ENCODE measurements at regions not wholly inside any gene's neighbourhood (a gene's known extent, or its start where the extent isn't known, plus 50 kb on each side); places are given as distances from the start of the nearest gene placed in this dataset.
A peak's percentile ranks its signal among the peaks of the same experiment; 100 is the strongest.
"Not testable (repeated sequence)": the region's sequence is repeated elsewhere in the genome, so short reads cannot be mapped to it uniquely, and the experiment has no call there.

- H3K4me1 Mint-ChIP-seq; DNase-seq; H3K4me3 Mint-ChIP-seq; ATAC-seq (ENCODE audit: low read depth); H3K9me3 Mint-ChIP-seq; POLR2A ChIA-PET; H3K27ac Mint-ChIP-seq; H3K36me3 Mint-ChIP-seq; H3K27me3 Mint-ChIP-seq: not testable (repeated sequence)
Measured at GRCh38 chr17:15847447-15848229, 97.3 kb upstream of the ADORA2B start.

- H3K9me3 Mint-ChIP-seq, H3K36me3 Mint-ChIP-seq, POLR2A ChIA-PET, H3K27me3 Mint-ChIP-seq, H3K4me1 Mint-ChIP-seq, H3K4me3 Mint-ChIP-seq: not testable (repeated sequence)
- peak overlapping the region; percentile 69 for H3K27ac Mint-ChIP-seq
- ATAC-seq (ENCODE audit: low read depth) (peak; percentile 98), DNase-seq (peak; percentile 59)
Measured at GRCh38 chr17:15849054-15849453, 95.9 kb upstream of the ADORA2B start.

- ATAC-seq (ENCODE audit: low read depth); H3K4me1 Mint-ChIP-seq; H3K9me3 Mint-ChIP-seq; H3K27ac Mint-ChIP-seq; POLR2A ChIA-PET; DNase-seq; H3K4me3 Mint-ChIP-seq; H3K27me3 Mint-ChIP-seq; H3K36me3 Mint-ChIP-seq: not testable (repeated sequence)
Measured at GRCh38 chr17:15850071-15850470, 94.9 kb upstream of the ADORA2B start.

GRCh38 chr17:15850687-15851086, 94.2 kb upstream of the ADORA2B start:
- DNase-seq; H3K27ac Mint-ChIP-seq; H3K4me3 Mint-ChIP-seq; H3K36me3 Mint-ChIP-seq; H3K4me1 Mint-ChIP-seq; POLR2A ChIA-PET; H3K9me3 Mint-ChIP-seq; ATAC-seq (ENCODE audit: low read depth); H3K27me3 Mint-ChIP-seq: not testable (repeated sequence)

- POLR2A ChIA-PET = not testable (repeated sequence)
Measured at GRCh38 chr17:15852863-15853262, 92.1 kb upstream of the ADORA2B start.

GRCh38 chr17:15856191-15856590, 88.7 kb upstream of the ADORA2B start:
- DNase-seq; ATAC-seq (ENCODE audit: low read depth); H3K27me3 Mint-ChIP-seq; H3K27ac Mint-ChIP-seq; H3K9me3 Mint-ChIP-seq; H3K4me1 Mint-ChIP-seq; H3K4me3 Mint-ChIP-seq; POLR2A ChIA-PET; H3K36me3 Mint-ChIP-seq: not testable (repeated sequence)

More at GRCh38 chr17:15852863-15853262, 92.1 kb upstream of the ADORA2B start:
- H3K4me1 Mint-ChIP-seq, H3K36me3 Mint-ChIP-seq, DNase-seq, H3K27me3 Mint-ChIP-seq, H3K9me3 Mint-ChIP-seq, H3K27ac Mint-ChIP-seq, H3K4me3 Mint-ChIP-seq: not testable (repeated sequence)
- peak; percentile 51 for ATAC-seq (ENCODE audit: low read depth)

GRCh38 chr17:15856745-15857144, 88.2 kb upstream of the ADORA2B start:
- H3K4me3 Mint-ChIP-seq; H3K36me3 Mint-ChIP-seq; ATAC-seq (ENCODE audit: low read depth); H3K27me3 Mint-ChIP-seq; POLR2A ChIA-PET; H3K27ac Mint-ChIP-seq; DNase-seq; H3K4me1 Mint-ChIP-seq; H3K9me3 Mint-ChIP-seq: not testable (repeated sequence)

GRCh38 chr17:15858082-15858481, 86.8 kb upstream of the ADORA2B start:
- DNase-seq; H3K27me3 Mint-ChIP-seq; H3K27ac Mint-ChIP-seq; H3K36me3 Mint-ChIP-seq; H3K9me3 Mint-ChIP-seq; H3K4me1 Mint-ChIP-seq; POLR2A ChIA-PET; H3K4me3 Mint-ChIP-seq; ATAC-seq (ENCODE audit: low read depth): not testable (repeated sequence)

- H3K27me3 Mint-ChIP-seq; H3K4me1 Mint-ChIP-seq; ATAC-seq (ENCODE audit: low read depth); DNase-seq; POLR2A ChIA-PET; H3K27ac Mint-ChIP-seq; H3K9me3 Mint-ChIP-seq; H3K36me3 Mint-ChIP-seq; H3K4me3 Mint-ChIP-seq: not testable (repeated sequence)
Measured at GRCh38 chr17:15860774-15861173, 84.2 kb upstream of the ADORA2B start.

- H3K4me3 Mint-ChIP-seq; DNase-seq; H3K27me3 Mint-ChIP-seq; H3K27ac Mint-ChIP-seq; H3K9me3 Mint-ChIP-seq; H3K36me3 Mint-ChIP-seq; POLR2A ChIA-PET; H3K4me1 Mint-ChIP-seq; ATAC-seq (ENCODE audit: low read depth): not testable (repeated sequence)
Measured at GRCh38 chr17:15864061-15864460, 80.9 kb upstream of the ADORA2B start.

- H3K36me3 Mint-ChIP-seq; H3K27ac Mint-ChIP-seq; H3K27me3 Mint-ChIP-seq; H3K4me3 Mint-ChIP-seq; POLR2A ChIA-PET; H3K9me3 Mint-ChIP-seq; DNase-seq; H3K4me1 Mint-ChIP-seq; ATAC-seq (ENCODE audit: low read depth): not testable (repeated sequence)
Measured at GRCh38 chr17:15864472-15864871, 80.5 kb upstream of the ADORA2B start.

- not testable (repeated sequence) for ATAC-seq (ENCODE audit: low read depth); H3K36me3 Mint-ChIP-seq
Measured at GRCh38 chr17:15866015-15866414, 78.9 kb upstream of the ADORA2B start.

GRCh38 chr17:15867331-15867730, 77.6 kb upstream of the ADORA2B start:
- H3K36me3 Mint-ChIP-seq; H3K27ac Mint-ChIP-seq; POLR2A ChIA-PET; H3K4me3 Mint-ChIP-seq; H3K9me3 Mint-ChIP-seq; H3K4me1 Mint-ChIP-seq; ATAC-seq (ENCODE audit: low read depth); H3K27me3 Mint-ChIP-seq; DNase-seq: not testable (repeated sequence)

More at GRCh38 chr17:15866015-15866414, 78.9 kb upstream of the ADORA2B start:
- POLR2A ChIA-PET, H3K9me3 Mint-ChIP-seq, H3K27ac Mint-ChIP-seq, H3K27me3 Mint-ChIP-seq, H3K4me1 Mint-ChIP-seq, DNase-seq, H3K4me3 Mint-ChIP-seq: not testable (repeated sequence)

- H3K4me1 Mint-ChIP-seq; POLR2A ChIA-PET; ATAC-seq (ENCODE audit: low read depth); DNase-seq; H3K4me3 Mint-ChIP-seq; H3K36me3 Mint-ChIP-seq; H3K27ac Mint-ChIP-seq; H3K9me3 Mint-ChIP-seq: not testable (repeated sequence)
- peaks cover 13% of the 10 kb centered on the region for H3K27me3 Mint-ChIP-seq
Measured at GRCh38 chr17:15869868-15870267, 75.1 kb upstream of the ADORA2B start.

All from activated naive CD8-positive, alpha-beta T cell treated with anti-CD3 and anti-CD28 coated beads, Interleukin-2, amount 10 ng/mL, durations not matched to agents 7 days and 5 days (primary cell).